ENCODE measurements at regions not wholly inside any gene's neighbourhood (a gene's known extent, or its start where the extent isn't known, plus 50 kb on each side); places are given as distances from the start of the nearest gene placed in this dataset.
A peak's percentile ranks its signal among the peaks of the same experiment; 100 is the strongest.

DNA sequence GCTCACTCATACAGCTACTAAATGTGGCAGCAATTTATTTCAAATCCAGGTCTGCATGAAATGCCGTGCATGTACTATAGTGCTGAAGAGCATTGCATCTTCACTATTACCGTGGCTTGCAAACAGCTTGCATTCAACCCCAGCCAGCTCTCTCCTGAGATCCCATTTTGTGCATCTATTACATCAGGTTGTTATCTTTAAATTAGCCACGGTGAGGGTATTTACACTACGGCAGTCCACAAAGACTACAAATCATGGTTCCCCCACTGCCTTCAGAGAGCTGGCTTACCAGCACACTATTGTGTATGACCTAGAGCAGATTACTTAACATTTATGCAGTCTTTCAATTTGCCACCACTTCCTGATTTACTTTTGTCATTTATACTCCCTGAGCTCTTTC lies 621.3 kb upstream of the LRATD1 start:
- Histone ChIP-seq H3K36me3 (ENCODE audit: control insufficient read depth, insufficient read depth, low read length) (no peaks in the 10 kb centered on the region), H3K27me3 (ENCODE audit: control insufficient read depth, insufficient read depth, low read length) (no peaks in the 10 kb centered on the region), H3K27ac (ENCODE audit: insufficient read depth, low read length) (no peak overlapping the region), H3K9me3 (ENCODE audit: control insufficient read depth, insufficient read depth, low read depth, low read length) (no peaks in the 10 kb centered on the region), H3K79me2 (ENCODE audit: control insufficient read depth, insufficient read depth, low read length) (no peaks in the 10 kb centered on the region), H3K9ac (ENCODE audit: insufficient read depth, low read length) (no peak overlapping the region), H3K4me3 (replicated peaks in 1 of 4; ENCODE audit: control extremely low read depth in 1 of 4, insufficient read depth in 1 of 4, low read depth in 3 of 4, low read length in 4 of 4) (no peak overlapping the region), H3K4me2 (ENCODE audit: extremely low read depth, insufficient read depth, low read length) (no peak overlapping the region), H4K20me1 (ENCODE audit: control insufficient read depth, extremely low read depth, insufficient read depth, low read length) (no peaks in the 10 kb centered on the region), H2AFZ (ENCODE audit: low read length) (no peak overlapping the region), H3K4me1 (ENCODE audit: control insufficient read depth, extremely low read depth, insufficient read depth, low read length) (no peaks in the 10 kb centered on the region)
- DNase-seq (ENCODE audit: low read depth in 2 of 2) = peak in 1 of 2 donors; percentile 3
- TF ChIP-seq CTCF (conservative IDR thresholded peaks at IDR 0.05 in 1 of 2, IDR thresholded peaks at IDR 0.05 in 1 of 2; ENCODE audit: low read depth in 1 of 2, low read length in 2 of 2) = no peak

GRCh38 chr2:14015113-14015630 lies 617.3 kb upstream of the LRATD1 start:
- Histone ChIP-seq H3K4me2 (ENCODE audit: extremely low read depth, insufficient read depth, low read length) (no peak overlapping the region), H3K4me3 (replicated peaks in 1 of 4; ENCODE audit: control extremely low read depth in 1 of 4, insufficient read depth in 1 of 4, low read depth in 3 of 4, low read length in 4 of 4) (no peak overlapping the region), H4K20me1 (ENCODE audit: control insufficient read depth, extremely low read depth, insufficient read depth, low read length) (no peaks in the 10 kb centered on the region), H2AFZ (ENCODE audit: low read length) (no peak overlapping the region), H3K27ac (ENCODE audit: insufficient read depth, low read length) (no peak overlapping the region), H3K9me3 (ENCODE audit: control insufficient read depth, insufficient read depth, low read depth, low read length) (no peaks in the 10 kb centered on the region), H3K9ac (ENCODE audit: insufficient read depth, low read length) (no peak overlapping the region), H3K27me3 (ENCODE audit: control insufficient read depth, insufficient read depth, low read length) (no peaks in the 10 kb centered on the region), H3K4me1 (ENCODE audit: control insufficient read depth, extremely low read depth, insufficient read depth, low read length) (no peaks in the 10 kb centered on the region), H3K79me2 (ENCODE audit: control insufficient read depth, insufficient read depth, low read length) (no peaks in the 10 kb centered on the region), H3K36me3 (ENCODE audit: control insufficient read depth, insufficient read depth, low read length) (no peaks in the 10 kb centered on the region)
- DNase-seq (ENCODE audit: low read depth in 2 of 2) = peak; percentile 0 to 20
- TF ChIP-seq EZH2 (IDR thresholded peaks at IDR 0.05; ENCODE audit: low read length, missing control alignments) (no peak), CTCF (conservative IDR thresholded peaks at IDR 0.05 in 1 of 2, IDR thresholded peaks at IDR 0.05 in 1 of 2; ENCODE audit: low read depth in 1 of 2, low read length in 2 of 2) (no peak)

DNA sequence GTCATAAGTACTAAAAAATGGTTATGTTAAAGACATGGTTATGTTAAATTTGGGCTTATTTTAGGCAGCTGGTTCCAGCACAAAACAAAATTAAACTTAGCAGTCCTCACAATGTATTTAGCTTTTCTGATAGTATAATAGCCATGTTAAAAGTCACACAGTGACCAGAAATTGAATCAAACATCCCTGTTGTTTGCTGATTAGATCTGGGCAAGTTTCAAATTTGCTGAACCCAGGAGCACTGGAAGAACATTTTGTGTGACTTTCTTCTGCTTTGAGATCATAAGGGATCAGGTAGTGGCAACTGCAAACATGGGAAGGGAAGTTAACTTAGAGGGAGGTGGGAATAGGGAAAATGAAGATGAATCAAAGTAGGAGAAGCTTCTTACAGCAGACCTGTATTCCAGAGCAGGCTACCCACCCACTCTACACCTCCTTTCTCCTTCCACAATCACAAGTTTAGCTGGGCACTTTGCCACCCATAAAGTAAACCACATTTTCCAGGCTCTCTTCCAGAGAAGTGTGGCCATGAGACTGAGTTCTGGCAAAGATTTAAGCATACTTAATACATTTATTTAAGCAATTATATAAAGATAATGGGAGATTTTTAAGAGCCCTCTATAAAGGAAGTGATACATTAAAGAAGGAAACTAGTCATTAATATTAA lies 616.1 kb upstream of the LRATD1 start:
- H2AFZ ChIP-seq (ENCODE audit: low read length) = no peak overlapping the region

More for the DNA sequence above, 616.1 kb upstream of the LRATD1 start:
- H3K4me1 ChIP-seq (ENCODE audit: control insufficient read depth, extremely low read depth, insufficient read depth, low read length) = no peaks in the 10 kb centered on the region
- DNase-seq (ENCODE audit: low read depth in 2 of 2) = peak; percentile 44 to 69
- H3K27me3 ChIP-seq (ENCODE audit: control insufficient read depth, insufficient read depth, low read length) = no peaks in the 10 kb centered on the region
- no peak for TF ChIP-seq CTCF (conservative IDR thresholded peaks at IDR 0.05 in 1 of 2, IDR thresholded peaks at IDR 0.05 in 1 of 2; ENCODE audit: low read depth in 1 of 2, low read length in 2 of 2)
- TF ChIP-seq EZH2 (IDR thresholded peaks at IDR 0.05; ENCODE audit: low read length, missing control alignments) = no peak
- H3K79me2 ChIP-seq (ENCODE audit: control insufficient read depth, insufficient read depth, low read length) = no peaks in the 10 kb centered on the region
- H3K36me3 ChIP-seq (ENCODE audit: control insufficient read depth, insufficient read depth, low read length) = no peaks in the 10 kb centered on the region
- H3K4me3 ChIP-seq (replicated peaks in 1 of 4; ENCODE audit: control extremely low read depth in 1 of 4, insufficient read depth in 1 of 4, low read depth in 3 of 4, low read length in 4 of 4) = no peak overlapping the region
- no peak overlapping the region for H3K9ac ChIP-seq (ENCODE audit: insufficient read depth, low read length)
- H3K4me2 ChIP-seq (ENCODE audit: extremely low read depth, insufficient read depth, low read length) = no peak overlapping the region
- no peak overlapping the region for H3K27ac ChIP-seq (ENCODE audit: insufficient read depth, low read length)
- no peaks in the 10 kb centered on the region for H3K9me3 ChIP-seq (ENCODE audit: control insufficient read depth, insufficient read depth, low read depth, low read length)
- no peaks in the 10 kb centered on the region for H4K20me1 ChIP-seq (ENCODE audit: control insufficient read depth, extremely low read depth, insufficient read depth, low read length)
